RWPE2 (cell line): ENCODE measurements at regions not wholly inside any gene's neighbourhood (a gene's known extent, or its start where the extent isn't known, plus 50 kb on each side); places are given as distances from the start of the nearest gene placed in this dataset.

Source experiments
- ATAC-seq: fragments of 200-7000 bp; cut with Tn5 transposase; 3 replicates; pipeline ENCODE4 v1.9.1; 2021; ENCODE audit warnings: low read depth
- DNase-seq: peaks from one replicate; pipeline ENCODE4 v3.0.0-alpha.2; 2020; ENCODE audit warnings: low spot score
- H3K27ac ChIP-seq: fragments of 450-650 bp; 2 replicates; pipeline ENCODE4 v1.5.1; 2017; ENCODE audit warnings: mild to moderate bottlenecking; ENCODE audit not compliant: poor library complexity, severe bottlenecking
- H3K27me3 ChIP-seq: fragments of 250-450 bp; sonication (Bioruptor Pico); 2 replicates; pipeline ENCODE4 v1.5.1; 2021; ENCODE audit warnings: mild to moderate bottlenecking, moderate library complexity; ENCODE audit not compliant: insufficient read depth, poor library complexity, severe bottlenecking
- H3K36me3 ChIP-seq: fragments of 250-450 bp; sonication (Bioruptor Pico); 2 replicates; pipeline ENCODE4 v1.5.1; 2020; ENCODE audit warnings: low read depth, mild to moderate bottlenecking, moderate library complexity
- H3K4me1 ChIP-seq: fragments of 250-450 bp; sonication (Bioruptor Pico); 2 replicates; pipeline ENCODE4 v1.5.1; 2021; ENCODE audit warnings: mild to moderate bottlenecking, moderate library complexity; ENCODE audit not compliant: insufficient read depth, poor library complexity, severe bottlenecking
- H3K4me3 ChIP-seq: fragments of 250-450 bp; sonication (Bioruptor Pico); 2 replicates; pipeline ENCODE4 v1.5.1; 2021; ENCODE audit warnings: mild to moderate bottlenecking, moderate library complexity; ENCODE audit not compliant: severe bottlenecking
- H3K9me3 ChIP-seq: fragments of 250-450 bp; sonication (Bioruptor Pico); 2 replicates; pipeline ENCODE4 v1.5.1; 2021; ENCODE audit warnings: mild to moderate bottlenecking, moderate library complexity; ENCODE audit not compliant: severe bottlenecking
- CTCF ChIP-seq: fragments of 450-650 bp; IDR thresholded peaks from one replicate; pipeline ENCODE4 v1.5.1; 2017; ENCODE audit warnings: mild to moderate bottlenecking, moderate library complexity; ENCODE audit not compliant: poor library complexity, severe bottlenecking

DNA sequence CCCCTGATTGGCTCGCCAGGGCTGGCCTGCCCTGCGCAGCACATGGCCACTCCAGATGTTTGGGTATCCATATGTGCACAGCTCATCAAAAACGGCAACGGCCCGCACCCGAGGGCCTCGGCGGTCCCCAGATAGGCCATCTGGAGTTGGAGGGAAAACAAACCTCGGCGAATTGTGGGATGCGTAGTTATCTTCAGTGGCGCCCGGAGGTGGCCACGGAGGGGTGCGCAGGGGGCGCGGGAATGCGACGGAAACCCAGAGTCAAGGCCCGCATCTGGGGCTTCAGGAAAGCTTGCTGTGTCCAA lies 156.5 kb downstream of the TLE3 start:
- Histone ChIP-seq H3K4me1 (no peaks in the 10 kb centered on the region), H3K4me3 (no peak overlapping the region), H3K27me3 (peaks cover 23% of the 10 kb centered on the region), H3K36me3 (no peaks in the 10 kb centered on the region), H3K9me3 (no peaks in the 10 kb centered on the region), H3K27ac (no peak overlapping the region)
- TF ChIP-seq CTCF = no peak
- DNase-seq (no peak), ATAC-seq (no peak)

GRCh38 chr15:69941706-69942495 lies 155.8 kb downstream of the TLE3 start:
- H3K4me3 ChIP-seq = no peak overlapping the region
- TF ChIP-seq CTCF = no peak
- no peak overlapping the region for H3K27ac ChIP-seq
- ATAC-seq = no peak
- no peaks in the 10 kb centered on the region for H3K9me3 ChIP-seq
- no peaks in the 10 kb centered on the region for H3K36me3 ChIP-seq
- peaks cover 16% of the 10 kb centered on the region for H3K27me3 ChIP-seq
- no peaks in the 10 kb centered on the region for H3K4me1 ChIP-seq
- no peak for DNase-seq

GRCh38 chr15:69943637-69944036 lies 154.1 kb downstream of the TLE3 start:
- ATAC-seq = no peak
- Histone ChIP-seq H3K27me3 (peaks cover 9% of the 10 kb centered on the region), H3K4me3 (no peak overlapping the region), H3K36me3 (no peaks in the 10 kb centered on the region), H3K27ac (no peak overlapping the region), H3K4me1 (no peaks in the 10 kb centered on the region), H3K9me3 (no peaks in the 10 kb centered on the region)
- DNase-seq = no peak
- TF ChIP-seq CTCF = no peak

DNA sequence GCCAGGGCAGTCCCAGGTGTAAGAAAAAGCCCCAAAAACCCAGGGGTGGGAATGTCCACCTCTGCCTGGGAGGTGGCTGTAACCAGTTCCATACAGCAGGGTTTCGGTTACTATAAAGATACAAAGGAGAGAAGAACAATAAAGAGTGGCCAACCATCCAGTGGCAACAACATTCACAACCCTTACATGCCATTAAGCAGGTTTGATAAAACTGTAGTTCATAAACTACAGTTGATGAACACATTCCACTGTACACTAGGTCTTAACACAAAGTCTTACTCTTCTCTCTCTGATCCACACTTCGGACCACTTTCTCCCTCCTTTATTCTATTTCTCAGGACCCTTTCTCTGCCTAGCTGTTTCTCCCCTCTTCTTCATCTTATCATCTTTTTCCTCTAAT lies 152.0 kb downstream of the TLE3 start:
- DNase-seq = no peak

More for the DNA sequence above, 152.0 kb downstream of the TLE3 start:
- no peak for ATAC-seq
- Histone ChIP-seq H3K4me3 (no peak overlapping the region), H3K27me3 (peaks cover 9% of the 10 kb centered on the region), H3K4me1 (no peaks in the 10 kb centered on the region), H3K9me3 (no peaks in the 10 kb centered on the region), H3K27ac (no peak overlapping the region), H3K36me3 (no peaks in the 10 kb centered on the region)
- no peak for TF ChIP-seq CTCF
